Loucy (cell line): ENCODE measurements at regions not wholly inside any gene's neighbourhood (a gene's known extent, or its start where the extent isn't known, plus 50 kb on each side); places are given as distances from the start of the nearest gene placed in this dataset.

Source experiments
- CTCF ChIP-seq: fragments of 200-600 bp; sonication (generic); conservative IDR thresholded peaks from 2 replicates; pipeline ENCODE4 v1.5.1; 2014; ENCODE audit warnings: mild to moderate bottlenecking, antibody characterized with exemption, low read length
- EZH2phosphoT487 ChIP-seq: fragments of 200-600 bp; IDR thresholded peaks from 2 replicates; pipeline ENCODE4 v1.6.1; 2018; ENCODE audit warnings: antibody characterized with exemption, mild to moderate bottlenecking, moderate library complexity, borderline replicate concordance

DNA sequence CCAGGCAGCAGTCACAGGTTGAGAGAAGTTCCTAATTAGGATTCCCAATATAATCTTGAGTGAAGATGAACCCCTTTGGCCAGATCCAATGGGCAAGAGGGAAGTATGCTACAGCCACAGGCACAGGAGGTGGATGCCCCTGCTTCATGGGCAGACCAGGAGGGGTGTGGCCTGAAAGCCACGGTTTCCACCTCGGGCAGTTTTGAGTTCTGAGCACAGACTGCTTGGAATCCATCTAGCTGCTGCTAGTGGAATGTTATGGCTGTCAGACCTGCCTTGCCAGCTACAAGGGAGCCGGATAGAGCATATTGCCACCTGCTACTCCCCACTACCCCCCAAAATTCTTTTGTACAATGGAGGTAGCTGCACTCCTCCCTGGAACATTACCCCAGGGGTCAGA is 672.9 kb downstream of the HACE1 start:
- TF ChIP-seq CTCF: no peak
- no peak for TF ChIP-seq EZH2phosphoT487
